Keratinocyte (primary cell): ENCODE measurements at regions not wholly inside any gene's neighbourhood (a gene's known extent, or its start where the extent isn't known, plus 50 kb on each side); places are given as distances from the start of the nearest gene placed in this dataset.

Experiments
- CTCF ChIP-seq, 3 experiments: IDR thresholded peaks in 1 of 3; conservative IDR thresholded peaks in 1 of 3; optimal IDR thresholded peaks in 1 of 3; 2 replicates in 2 of 3; 3 replicates in 1 of 3; pipeline versions ENCODE3 to v1.5.1; 2011; ENCODE audit warnings: low read length in 3 of 3, mild to moderate bottlenecking in 3 of 3, moderate library complexity in 2 of 3, control low read depth in 1 of 3, inconsistent platforms in 1 of 3; ENCODE audit not compliant: insufficient read depth in 2 of 3; ENCODE audit errors: extremely low read depth in 1 of 3
- EZH2 ChIP-seq: IDR thresholded peaks from one replicate; pipeline ENCODE4 v1.6.1; 2012; ENCODE audit warnings: inconsistent platforms, mild to moderate bottlenecking, low read length, moderate library complexity

GRCh38 chr4:137934046-137934445 is 308.1 kb downstream of the SLC7A11 start:
- no peak for TF ChIP-seq CTCF (optimal IDR thresholded peaks at IDR 0.05 in 1 of 3, IDR thresholded peaks at IDR 0.05 in 1 of 3, conservative IDR thresholded peaks at IDR 0.05 in 1 of 3; ENCODE audit: extremely low read depth in 1 of 3, insufficient read depth in 2 of 3, low read length in 3 of 3)
- TF ChIP-seq EZH2, result no peak
